HG02678 (cell line): ENCODE measurements at regions not wholly inside any gene's neighbourhood (a gene's known extent, or its start where the extent isn't known, plus 50 kb on each side); places are given as distances from the start of the nearest gene placed in this dataset.
"Not testable (repeated sequence)": the region's sequence is repeated elsewhere in the genome, so short reads cannot be mapped to it uniquely, and the experiment has no call there.

ENCODE experiments used
- ATAC-seq: cut with Tn5 transposase; IDR thresholded peaks from one replicate; pipeline ENCODE4 v1.9.1; 2021; ENCODE audit warnings: mild to moderate bottlenecking, moderate library complexity; ENCODE audit not compliant: unreplicated experiment

DNA sequence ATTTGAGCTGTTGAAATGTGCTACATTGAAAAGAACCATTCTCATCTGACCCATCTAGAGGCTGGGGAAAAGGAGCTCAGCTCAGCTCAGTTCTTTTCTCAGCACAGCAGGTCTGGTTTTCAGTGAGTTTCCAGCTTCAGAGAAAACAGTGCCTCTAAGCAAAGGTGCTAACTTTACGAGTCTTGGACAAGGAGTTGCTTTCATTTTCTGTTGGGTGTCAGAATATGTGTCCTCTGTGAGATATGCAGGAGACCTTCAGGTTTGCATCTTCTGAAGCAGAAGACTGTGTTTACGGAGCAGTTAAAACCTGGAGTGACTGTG is 321.3 kb upstream of the USP24 start:
- no peak for ATAC-seq

DNA sequence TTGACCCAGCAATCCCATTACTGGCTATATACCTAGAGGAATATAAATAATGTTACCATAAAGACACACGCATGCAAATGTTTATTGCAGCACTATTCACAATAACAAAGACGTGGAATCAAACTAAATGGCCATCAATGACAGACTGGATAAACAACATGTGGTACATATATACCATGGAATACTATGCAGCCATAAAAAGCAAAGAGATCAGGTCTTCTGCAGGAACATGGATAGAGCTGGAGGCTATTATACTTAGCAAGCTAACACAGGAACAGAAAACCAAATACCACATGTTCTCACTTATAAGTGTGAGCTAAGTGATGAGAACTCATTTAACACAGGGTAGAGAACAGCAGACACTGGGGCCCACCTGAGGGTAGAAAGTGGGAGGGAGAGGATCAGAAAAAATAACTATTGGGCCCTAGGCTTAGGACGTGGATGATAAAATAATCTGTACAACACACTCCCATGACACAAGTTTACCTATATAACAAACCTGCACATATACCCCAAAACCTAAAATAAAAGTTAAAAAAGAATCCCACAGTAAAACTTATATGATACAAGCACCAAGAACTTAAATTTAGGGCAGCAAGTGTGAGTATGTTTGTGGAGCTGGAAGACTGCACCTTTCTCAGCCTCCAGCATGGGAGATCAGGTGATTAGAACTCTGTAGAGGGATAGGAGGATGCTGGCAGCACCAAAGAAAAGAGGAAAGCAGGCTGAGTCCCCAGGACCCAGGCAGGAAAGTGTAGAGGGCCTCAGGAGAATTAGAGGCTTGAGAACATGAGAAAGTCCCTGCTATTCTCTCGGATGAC is 320.8 kb upstream of the USP24 start:
- ATAC-seq: no peak

DNA sequence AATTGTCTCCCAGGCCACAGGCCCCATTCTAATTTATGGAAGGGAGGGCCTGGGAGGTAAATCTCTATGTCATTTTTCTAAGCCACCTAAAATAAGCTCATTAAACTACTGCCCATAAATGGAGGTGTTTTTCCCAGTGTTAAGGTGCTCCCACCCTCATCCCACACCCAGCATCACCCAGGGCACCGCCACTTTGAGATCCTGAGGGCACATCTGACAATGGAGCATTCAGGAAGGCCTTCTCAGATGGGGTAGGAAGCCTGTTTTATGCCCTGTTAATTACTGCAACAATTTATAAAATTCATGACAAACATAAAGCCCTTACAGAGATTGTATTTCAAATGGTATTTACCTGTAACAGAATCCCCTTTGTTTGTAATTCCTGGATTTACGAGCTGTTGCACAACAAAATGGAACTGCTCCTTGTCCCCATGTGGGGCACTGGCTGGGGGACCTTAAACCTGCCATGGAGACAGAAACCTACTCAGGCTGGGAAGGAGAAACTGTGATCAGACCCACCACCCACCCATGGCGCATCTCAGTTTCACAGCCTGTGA is 319.5 kb upstream of the USP24 start:
- ATAC-seq: no peak

DNA sequence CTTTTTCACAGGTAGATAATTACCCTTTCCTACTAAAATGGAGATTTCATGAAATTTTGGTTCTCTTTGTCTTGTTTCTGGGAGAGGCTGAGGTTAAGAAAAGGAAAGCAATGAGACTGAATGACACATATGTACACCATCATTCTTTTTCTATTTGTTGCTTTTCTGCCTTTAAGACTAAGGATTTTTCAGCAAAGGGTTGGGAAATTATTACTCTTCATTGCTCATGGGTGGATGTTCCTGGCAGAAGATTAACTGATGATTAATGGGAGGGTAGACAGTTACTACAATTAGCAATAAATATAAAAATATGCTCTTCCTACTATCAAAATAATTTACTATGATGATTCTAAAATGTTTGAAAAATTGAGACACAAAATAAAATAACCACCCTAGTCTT is 316.5 kb upstream of the USP24 start:
- no peak for ATAC-seq

DNA sequence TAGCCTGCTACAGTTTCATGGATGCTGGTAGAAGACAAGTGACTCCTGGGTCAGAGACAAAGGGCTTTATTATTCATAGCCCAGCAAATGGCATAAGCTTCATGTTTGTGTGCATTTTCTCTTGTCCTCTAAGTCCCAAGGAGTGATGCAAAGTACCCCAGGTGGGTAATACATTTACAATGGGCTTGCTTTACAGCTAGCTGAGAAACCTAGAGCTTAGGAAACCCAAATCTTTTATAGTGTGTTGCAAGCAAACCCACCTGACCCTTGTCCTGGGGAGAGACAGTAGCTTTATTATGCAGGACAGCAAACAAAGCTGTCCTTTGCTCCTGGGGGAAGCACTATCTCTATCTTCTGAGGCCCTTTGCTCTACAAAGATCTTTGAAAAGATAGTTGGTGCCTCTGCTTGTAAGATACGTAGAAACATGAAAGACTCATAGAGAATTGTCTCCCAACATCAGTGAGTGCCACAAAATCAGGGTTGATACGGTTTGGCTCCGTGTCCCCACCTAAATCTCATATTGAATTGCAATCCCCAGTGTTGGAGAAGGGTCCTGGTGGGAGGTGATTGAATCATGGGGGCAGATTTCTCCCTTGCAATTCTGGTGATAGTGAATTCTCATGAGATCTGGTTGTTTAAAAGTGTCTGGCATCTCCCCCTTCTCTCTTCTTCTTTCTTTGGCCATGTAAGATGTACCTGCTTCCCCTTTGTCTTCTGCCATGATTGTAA is 315.8 kb upstream of the USP24 start:
- ATAC-seq: no peak

DNA sequence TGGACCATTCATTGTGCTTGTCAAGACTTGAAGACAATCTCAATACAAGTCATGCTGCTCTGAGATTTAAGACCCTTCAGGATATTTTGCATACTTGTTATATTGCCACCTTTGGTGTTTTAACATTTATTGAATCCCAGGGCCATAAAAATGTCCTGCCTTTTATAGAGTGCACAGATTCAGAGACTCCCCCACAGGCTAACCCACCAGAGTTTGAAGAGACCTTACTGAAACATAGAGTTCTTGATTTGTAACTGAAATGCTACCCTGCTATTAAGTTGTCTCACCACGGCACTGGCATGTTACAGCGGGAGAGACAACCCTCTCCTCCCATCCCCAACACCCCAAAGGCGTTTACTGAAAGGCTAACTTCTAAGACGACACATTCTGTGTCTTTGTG is 313.9 kb upstream of the USP24 start:
- no peak for ATAC-seq

DNA sequence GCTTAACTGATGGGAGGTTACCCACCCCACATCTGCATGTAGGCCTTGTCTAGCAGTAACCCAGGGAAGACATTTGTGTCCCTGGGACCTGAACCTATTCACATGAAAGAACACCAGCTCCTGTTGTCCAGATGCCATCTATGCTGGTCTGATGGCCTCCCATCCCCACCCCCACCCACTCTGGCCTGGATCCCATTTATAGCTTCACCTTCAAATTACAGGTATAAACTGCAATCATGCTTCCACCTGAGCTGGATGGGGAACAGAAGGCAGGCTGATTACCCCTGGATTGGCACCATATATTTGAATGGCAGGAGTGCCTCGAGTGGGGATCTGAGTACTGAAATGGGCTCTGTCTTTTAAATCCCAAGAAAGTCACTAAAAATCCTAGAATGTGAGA is 312.7 kb upstream of the USP24 start:
- ATAC-seq: no peak

DNA sequence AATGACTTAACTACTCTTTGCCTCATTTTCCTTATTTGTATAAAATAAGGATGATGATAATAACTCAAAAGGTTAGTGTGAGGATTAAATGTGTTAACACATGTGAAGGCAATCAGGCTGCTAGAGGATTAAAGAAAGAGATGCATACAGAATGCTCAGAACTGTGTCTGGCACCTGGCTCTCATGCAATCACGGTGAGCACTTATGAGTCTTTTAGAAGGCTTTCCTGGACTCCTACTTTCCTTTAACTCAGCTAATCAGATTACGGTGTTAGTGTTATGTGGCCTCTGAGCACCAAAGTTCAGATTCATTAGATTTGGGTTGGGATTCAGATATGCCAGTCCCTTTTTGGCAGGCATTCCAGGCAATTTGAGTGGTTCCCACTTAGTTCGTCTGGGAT is 311.6 kb upstream of the USP24 start:
- ATAC-seq: no peak

DNA sequence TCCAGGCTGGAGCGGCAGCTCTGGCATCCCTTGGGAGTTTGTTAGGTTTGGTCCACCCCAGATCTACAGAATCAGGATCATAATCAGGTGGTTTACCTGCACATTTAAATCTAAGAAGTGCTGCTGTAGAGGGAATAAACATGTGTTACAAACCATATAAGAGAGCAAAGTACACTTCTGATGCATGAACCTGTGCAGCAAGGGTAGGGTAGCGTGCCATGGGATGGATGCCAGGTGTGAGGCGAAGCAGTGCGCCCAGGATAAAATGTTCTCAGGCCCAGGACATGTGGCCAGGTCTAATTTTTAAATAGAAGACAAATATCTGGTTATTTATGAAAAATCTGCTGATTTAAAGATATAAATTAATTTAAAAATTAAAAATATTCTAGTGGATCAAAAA is 308.8 kb upstream of the USP24 start:
- no peak for ATAC-seq

DNA sequence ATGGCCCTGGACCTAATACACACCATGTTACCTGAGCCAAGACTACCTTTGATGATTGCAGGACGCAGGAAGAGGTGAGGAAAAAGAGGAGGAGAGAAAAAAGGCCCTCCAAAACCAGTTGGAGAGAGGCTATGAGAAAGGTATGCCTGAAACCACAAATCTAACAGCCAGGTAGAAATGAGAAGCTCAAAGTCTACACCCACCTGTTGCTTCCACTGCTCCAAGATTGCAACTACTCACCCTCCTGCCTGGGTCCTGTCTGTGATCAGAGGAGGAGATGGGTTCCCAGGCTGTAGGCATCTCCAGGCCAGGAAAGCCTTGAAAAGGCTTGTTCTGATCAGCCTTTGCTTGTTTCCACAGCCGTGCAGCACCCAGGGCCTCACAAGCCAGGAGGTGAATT is 307.8 kb upstream of the USP24 start:
- no peak for ATAC-seq

DNA sequence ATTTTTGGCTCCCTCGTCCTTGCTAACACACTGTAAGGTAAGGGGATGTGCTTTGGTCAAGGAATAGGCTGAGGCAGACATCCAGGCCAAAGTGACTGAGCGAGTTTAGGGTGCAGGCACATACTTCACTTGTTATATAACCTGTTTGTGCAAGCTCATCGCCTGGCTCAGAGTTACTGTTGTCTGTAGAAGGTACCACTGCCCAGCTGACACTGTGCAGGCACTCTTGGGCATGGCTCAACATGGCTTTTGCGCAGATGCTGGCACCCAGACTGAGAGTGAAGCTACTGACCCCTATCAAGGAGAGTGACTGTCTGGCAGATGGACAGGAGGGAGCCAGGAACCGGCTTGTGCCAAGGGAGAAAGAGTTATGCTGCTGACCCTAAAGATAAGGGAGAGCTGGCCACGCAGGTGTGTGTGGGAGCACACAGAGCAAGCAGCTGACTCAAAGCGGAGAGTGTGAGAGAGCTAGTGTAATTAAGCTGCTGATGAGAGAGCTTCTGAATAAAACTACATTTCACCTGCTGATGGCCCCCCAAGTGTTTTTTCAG is 307.3 kb upstream of the USP24 start:
- ATAC-seq: no peak

DNA sequence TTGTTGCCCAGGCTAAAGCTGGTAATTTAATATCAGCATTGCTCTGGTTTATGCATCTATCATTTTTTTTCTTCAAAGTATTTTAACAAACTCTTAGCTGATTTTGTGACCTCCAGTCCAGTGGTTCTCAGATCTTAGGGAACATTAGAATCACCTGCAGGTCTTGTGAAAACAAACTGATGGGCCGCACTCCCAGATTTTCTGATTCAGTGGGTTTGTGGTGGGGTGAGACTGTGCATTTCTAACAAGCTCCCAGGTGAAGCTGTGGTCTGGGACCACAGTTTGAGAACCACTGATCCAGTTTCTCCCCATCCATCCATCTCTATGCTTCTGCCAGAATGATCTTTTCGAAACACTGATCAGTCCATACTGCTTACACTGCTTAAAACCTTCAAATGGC is 305.7 kb upstream of the USP24 start:
- no peak for ATAC-seq

DNA sequence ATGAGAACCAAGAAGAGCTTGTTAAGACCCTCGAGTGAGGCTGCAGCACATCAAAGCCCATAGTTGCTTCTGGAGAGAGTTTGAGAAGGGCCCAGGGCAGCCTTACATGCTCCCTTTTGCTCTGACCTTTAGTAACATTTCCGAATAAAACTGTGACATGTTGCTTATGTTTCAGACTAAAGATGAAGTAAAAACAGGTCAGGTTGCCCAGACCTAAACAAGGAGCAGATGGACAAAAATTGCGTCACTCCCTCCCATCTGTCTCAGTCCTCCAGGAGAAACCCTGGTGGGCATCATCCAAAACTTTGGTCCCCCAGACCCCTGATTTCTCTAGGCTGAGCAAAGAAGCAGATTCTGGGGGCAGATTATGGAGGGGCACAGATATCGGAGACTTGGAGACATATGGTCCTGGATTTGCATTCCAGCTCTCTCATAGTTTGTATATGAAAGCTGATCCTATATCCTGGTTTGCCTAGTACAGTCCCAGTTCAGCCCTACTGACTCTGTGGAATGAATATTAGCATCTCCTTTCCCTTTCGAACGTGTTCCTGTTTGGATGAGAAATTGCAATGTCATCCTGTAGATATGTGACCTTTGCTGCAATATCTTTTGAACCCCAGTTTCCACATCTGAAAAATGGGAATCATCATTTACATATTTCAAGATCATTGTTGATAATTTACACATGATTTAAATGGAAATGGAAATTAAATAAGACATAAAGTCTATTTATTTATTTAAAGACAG is 304.9 kb upstream of the USP24 start:
- ATAC-seq: no peak

DNA sequence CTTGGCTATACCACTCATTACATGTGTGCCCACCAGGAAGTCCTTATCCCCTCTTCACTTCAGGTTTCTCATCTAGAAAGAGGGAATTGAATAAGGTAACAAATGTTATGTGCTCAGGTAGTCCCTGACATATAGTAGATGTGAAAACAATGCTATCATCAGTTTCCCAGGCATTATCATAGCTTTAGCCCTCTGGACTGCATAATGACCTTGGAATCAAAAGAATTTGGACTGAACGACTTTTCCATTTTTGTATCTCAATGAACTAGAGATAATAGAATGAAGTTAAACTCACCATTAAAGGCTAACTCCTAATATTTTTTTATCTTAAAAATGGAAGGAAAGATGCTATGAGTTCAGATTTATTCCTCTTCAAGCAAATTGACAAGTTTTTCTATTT is 304.1 kb upstream of the USP24 start:
- no peak for ATAC-seq

DNA sequence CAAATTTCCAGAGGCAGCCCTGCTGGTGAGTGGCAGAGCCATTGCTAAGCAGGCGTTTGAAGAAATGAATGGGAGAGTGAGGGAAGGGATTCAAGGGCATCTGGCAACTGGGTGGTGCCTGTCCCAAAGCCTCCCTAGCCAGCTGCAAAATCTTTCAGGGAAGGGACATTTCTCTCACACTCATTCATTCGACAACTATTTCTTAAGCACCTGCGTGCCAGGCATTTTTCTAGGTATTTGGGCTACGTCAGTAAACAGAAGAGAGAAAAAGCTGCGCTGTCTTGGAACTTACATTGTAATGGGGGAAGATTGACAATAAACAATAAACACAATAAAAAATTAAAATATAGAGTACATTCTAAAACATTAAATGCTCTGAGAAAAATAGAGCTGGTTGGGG is 301.9 kb upstream of the USP24 start:
- no peak for ATAC-seq

DNA sequence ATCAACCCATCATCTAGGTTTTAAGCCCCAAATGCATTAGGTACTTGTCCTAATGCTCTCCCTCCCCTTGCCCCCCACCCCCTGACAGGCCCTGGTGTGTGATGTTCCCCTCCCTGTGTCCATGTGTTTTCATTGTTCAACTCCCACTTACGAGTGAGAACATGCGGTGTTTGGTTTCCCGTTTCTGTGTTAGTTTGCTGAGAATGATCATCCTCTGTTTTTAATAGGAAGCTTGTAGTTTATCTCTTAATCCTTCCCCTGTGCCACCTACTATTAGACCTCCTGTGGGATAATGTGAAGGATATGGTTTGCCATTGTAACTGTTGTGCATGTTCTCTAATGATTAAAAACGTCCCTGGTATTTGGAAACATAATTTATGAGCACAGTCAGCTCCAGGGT is 299.4 kb upstream of the USP24 start:
- ATAC-seq: not testable (repeated sequence)

DNA sequence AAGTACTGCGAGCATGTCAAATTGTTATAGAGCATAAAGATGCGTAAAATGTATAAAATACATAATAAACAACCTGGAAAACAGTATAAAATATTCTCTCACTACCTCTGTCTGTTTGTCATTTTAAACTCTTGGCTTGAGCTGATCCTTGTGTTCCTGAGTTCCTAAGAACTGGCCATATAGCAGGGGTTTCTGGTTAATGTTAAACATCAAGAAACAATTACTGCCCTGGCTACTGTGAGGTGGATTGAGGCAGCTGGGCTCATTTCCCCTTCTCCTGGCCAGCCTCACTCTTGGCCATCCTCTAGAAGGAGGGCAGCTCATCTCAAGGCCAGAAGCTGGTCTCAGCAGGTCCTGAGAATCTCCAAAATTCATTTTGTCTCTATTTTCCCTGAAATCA is 297.3 kb upstream of the USP24 start:
- ATAC-seq: no peak

DNA sequence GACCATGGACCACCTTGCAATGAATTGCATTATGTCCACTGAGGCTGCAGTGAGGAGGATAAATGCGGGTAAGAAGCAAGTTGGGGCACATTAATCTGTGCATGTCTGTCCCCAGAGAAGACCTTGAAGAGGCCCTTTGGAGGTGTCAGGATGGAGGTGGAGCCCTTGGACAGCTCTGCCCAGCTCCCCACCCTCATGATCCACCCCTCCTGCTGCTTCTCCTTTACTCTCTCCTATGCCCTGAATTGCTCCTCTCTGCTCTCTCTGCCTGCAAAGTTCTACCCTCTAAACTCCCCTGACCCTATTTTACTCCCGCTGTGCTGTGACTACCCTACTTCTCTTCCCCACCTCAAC is 292.4 kb upstream of the USP24 start:
- no peak for ATAC-seq

DNA sequence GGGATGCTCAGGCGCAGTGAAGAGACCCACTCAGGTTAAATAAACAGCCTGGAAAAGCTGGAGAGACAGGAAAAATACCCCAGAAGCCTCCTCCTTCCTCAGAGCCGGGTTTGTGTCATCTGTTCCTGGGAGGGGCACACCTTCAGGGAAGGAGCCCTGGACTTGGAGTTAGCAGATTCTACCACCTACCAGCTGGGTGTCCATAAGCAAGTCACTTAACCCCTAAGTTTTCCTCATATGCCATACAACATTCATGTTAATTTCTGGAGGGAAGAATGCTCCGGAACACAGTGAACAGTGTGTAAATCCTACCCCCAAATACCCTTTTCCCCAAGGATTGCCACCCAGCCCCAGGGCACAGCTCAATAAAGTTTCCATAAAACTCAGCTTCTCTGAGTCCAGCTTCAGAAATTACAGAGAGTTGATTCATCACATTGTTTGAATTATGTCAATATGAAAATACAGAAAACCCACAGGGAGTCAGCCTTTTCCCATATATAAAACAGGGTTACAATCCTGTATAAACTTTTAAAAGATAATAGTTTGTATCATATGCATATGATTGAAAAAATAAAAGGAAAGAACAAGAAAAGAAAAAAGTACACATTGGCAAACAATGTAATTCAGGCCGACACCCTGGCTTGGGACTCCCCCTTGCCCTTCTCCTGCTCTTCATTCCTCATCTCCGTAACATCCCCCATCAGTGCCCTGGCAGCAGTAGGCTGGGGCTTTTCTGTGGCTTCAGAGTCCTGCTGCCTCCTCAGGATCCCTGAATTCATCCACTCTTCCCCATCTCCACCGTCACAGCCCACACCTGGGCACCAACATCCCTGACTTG is 291.8 kb upstream of the USP24 start:
- no peak for ATAC-seq

DNA sequence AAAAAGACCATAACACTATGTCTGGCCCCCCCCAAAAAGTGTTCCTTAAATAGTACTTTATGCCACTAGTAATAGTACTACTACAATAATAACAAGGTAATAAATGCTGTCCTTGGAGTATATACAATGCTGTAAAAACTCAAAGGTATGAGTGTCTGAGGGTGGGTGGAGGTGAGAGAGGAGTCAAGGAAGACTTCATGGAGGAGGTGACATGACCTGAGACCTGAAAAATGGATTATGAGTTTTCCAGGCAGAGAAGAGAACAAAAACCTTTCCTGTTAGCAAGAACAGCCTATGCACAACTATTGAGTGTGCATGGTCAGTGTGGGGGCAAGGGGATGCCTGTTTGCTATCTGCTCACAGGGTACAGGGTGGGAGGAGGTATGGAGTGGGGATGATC is 290.2 kb upstream of the USP24 start:
- no peak for ATAC-seq

DNA sequence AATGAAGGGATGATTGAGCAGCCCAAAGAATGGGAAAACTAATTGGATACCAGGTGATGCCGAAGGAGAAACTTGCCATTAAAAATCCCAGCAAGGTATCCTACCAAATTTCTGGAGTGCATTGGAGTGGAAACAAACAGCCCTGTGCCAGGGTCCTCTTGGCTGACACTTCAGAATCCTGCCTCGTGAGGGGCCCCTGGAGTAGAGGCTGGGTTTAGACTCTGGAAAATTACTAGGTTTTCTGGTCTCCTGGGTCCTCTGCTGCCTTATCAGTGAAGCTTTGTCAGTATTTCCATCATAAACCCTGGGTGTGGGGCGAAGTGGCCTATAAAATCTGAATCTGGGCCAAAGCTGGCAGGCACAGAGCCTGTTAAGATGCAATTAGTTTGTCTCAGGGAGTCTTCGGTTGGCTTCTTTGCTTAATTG is 289.2 kb upstream of the USP24 start:
- ATAC-seq: no peak
